ENCODE measurements at regions not wholly inside any gene's neighbourhood (a gene's known extent, or its start where the extent isn't known, plus 50 kb on each side); places are given as distances from the start of the nearest gene placed in this dataset.

DNA sequence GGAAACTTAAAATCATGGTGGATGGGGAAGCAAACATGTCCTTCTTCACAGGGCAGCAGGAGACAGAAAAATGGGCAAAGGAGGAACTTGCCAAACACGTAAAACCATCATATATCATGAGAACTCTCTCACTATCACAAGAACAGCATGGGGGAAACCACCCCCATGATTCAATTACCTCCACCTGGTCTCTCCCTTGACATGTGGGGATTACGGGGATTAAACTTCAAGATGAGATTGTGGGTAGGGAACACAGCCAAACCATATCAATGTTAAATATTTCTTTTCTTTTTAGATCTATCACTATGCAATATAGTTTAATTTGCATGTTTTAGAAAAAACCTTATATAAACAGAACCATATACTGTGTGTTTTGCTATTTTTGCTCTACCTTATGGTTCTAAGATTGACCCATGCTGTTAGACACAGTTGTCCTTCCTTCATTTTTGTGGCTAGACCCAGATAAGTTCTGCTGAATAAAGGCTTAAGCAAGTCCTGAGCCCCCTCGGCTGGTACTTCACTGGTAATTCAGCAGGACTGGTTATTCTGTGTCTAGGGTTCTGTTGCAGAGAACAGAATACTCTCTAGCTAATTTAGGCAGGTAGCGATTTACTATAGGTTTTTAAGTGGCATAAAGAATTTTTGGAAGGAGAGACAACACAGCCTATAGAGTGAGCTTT, 253.7 kb upstream of the HMGA2 start:
- no peak overlapping the region for H3K4me3 ChIP-seq (replicated peaks; ENCODE audit: insufficient read depth, low read length)
- H3K27ac ChIP-seq (replicated peaks): no peak overlapping the region
- H3K27me3 ChIP-seq (ENCODE audit: insufficient read depth, poor library complexity, severe bottlenecking): peaks cover 4% of the 10 kb centered on the region
- DNase-seq (ENCODE audit: low read depth in 1 of 2, low spot score in 1 of 2): no peak
- TF ChIP-seq POLR2AphosphoS5 (IDR thresholded peaks at IDR 0.05; ENCODE audit: low read depth): no peak
- no peak for TF ChIP-seq GABPA (IDR thresholded peaks at IDR 0.05; ENCODE audit: low read depth)
- no peak for TF ChIP-seq SPI1 (IDR thresholded peaks at IDR 0.05; ENCODE audit: borderline replicate concordance, low read depth)
- TF ChIP-seq, protein P1, sequence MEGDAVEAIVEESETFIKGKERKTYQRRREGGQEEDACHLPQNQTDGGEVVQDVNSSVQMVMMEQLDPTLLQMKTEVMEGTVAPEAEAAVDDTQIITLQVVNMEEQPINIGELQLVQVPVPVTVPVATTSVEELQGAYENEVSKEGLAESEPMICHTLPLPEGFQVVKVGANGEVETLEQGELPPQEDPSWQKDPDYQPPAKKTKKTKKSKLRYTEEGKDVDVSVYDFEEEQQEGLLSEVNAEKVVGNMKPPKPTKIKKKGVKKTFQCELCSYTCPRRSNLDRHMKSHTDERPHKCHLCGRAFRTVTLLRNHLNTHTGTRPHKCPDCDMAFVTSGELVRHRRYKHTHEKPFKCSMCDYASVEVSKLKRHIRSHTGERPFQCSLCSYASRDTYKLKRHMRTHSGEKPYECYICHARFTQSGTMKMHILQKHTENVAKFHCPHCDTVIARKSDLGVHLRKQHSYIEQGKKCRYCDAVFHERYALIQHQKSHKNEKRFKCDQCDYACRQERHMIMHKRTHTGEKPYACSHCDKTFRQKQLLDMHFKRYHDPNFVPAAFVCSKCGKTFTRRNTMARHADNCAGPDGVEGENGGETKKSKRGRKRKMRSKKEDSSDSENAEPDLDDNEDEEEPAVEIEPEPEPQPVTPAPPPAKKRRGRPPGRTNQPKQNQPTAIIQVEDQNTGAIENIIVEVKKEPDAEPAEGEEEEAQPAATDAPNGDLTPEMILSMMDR (IDR thresholded peaks at IDR 0.05; ENCODE audit: insufficient read depth, low read length): no peak

DNA sequence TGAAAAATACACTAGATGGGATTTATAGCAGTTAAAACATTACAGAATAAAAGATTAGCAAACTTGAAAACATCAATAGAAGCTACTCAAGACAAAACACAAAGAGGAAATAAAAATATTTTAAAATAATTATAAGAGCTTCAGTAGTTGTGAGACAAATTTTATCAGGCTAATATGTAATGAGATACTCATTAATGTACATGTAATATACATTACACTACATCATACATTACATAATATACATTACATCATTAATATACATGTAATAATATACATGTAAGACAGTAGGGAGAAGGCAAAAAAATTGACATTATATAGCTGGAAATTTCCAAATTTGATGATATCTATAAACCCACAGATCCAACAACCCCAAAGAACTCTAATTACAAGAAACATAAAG, 249.4 kb upstream of the HMGA2 start:
- no peak overlapping the region for H3K27ac ChIP-seq (replicated peaks)
- DNase-seq (ENCODE audit: low read depth in 1 of 2, low spot score in 1 of 2): no peak
- no peak overlapping the region for H3K4me3 ChIP-seq (replicated peaks; ENCODE audit: insufficient read depth, low read length)
- H3K27me3 ChIP-seq (ENCODE audit: insufficient read depth, poor library complexity, severe bottlenecking): peaks cover 4% of the 10 kb centered on the region
- TF ChIP-seq, protein P2, sequence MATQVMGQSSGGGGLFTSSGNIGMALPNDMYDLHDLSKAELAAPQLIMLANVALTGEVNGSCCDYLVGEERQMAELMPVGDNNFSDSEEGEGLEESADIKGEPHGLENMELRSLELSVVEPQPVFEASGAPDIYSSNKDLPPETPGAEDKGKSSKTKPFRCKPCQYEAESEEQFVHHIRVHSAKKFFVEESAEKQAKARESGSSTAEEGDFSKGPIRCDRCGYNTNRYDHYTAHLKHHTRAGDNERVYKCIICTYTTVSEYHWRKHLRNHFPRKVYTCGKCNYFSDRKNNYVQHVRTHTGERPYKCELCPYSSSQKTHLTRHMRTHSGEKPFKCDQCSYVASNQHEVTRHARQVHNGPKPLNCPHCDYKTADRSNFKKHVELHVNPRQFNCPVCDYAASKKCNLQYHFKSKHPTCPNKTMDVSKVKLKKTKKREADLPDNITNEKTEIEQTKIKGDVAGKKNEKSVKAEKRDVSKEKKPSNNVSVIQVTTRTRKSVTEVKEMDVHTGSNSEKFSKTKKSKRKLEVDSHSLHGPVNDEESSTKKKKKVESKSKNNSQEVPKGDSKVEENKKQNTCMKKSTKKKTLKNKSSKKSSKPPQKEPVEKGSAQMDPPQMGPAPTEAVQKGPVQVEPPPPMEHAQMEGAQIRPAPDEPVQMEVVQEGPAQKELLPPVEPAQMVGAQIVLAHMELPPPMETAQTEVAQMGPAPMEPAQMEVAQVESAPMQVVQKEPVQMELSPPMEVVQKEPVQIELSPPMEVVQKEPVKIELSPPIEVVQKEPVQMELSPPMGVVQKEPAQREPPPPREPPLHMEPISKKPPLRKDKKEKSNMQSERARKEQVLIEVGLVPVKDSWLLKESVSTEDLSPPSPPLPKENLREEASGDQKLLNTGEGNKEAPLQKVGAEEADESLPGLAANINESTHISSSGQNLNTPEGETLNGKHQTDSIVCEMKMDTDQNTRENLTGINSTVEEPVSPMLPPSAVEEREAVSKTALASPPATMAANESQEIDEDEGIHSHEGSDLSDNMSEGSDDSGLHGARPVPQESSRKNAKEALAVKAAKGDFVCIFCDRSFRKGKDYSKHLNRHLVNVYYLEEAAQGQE (IDR thresholded peaks at IDR 0.05; ENCODE audit: insufficient replicate concordance, low read depth): no peak
- TF ChIP-seq POLR2AphosphoS5 (IDR thresholded peaks at IDR 0.05; ENCODE audit: low read depth) (no peak), SPI1 (IDR thresholded peaks at IDR 0.05; ENCODE audit: borderline replicate concordance, low read depth) (no peak), GABPA (IDR thresholded peaks at IDR 0.05; ENCODE audit: low read depth) (no peak)
- TF ChIP-seq, protein P1 (IDR thresholded peaks at IDR 0.05; ENCODE audit: insufficient read depth, low read length): no peak

DNA sequence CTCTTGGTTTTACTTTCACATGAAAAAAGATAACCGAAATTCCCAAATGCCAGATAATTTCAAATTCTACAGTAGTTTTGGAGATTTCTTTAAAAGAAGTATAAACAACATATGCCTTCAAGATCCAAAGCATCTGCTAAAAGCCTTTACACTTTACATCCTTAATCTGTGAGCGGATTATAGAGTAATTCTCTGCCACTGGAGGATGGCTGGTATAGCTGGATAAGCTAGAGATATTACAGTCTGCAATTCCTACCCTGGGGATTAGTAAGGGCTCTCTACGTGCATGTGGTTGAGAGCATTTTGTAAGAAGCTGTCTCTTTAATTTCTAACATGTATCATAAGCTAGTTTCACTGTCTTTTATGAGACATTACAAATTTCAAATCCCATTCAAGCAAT, 240.3 kb upstream of the HMGA2 start:
- no peak overlapping the region for H3K27ac ChIP-seq (replicated peaks)
- H3K27me3 ChIP-seq (ENCODE audit: insufficient read depth, poor library complexity, severe bottlenecking): no peaks in the 10 kb centered on the region
- no peak for DNase-seq (ENCODE audit: low read depth in 1 of 2, low spot score in 1 of 2)
- no peak overlapping the region for H3K4me3 ChIP-seq (replicated peaks; ENCODE audit: insufficient read depth, low read length)
- TF ChIP-seq GABPA (IDR thresholded peaks at IDR 0.05; ENCODE audit: low read depth) (no peak), SPI1 (IDR thresholded peaks at IDR 0.05; ENCODE audit: borderline replicate concordance, low read depth) (no peak), POLR2AphosphoS5 (IDR thresholded peaks at IDR 0.05; ENCODE audit: low read depth) (no peak)
- TF ChIP-seq, protein P2 (IDR thresholded peaks at IDR 0.05; ENCODE audit: insufficient replicate concordance, low read depth): no peak
- TF ChIP-seq, protein P1 (IDR thresholded peaks at IDR 0.05; ENCODE audit: insufficient read depth, low read length): no peak

All from HL-60 (cell line).